ENCODE measurements at regions not wholly inside any gene's neighbourhood (a gene's known extent, or its start where the extent isn't known, plus 50 kb on each side); places are given as distances from the start of the nearest gene placed in this dataset.

DNA sequence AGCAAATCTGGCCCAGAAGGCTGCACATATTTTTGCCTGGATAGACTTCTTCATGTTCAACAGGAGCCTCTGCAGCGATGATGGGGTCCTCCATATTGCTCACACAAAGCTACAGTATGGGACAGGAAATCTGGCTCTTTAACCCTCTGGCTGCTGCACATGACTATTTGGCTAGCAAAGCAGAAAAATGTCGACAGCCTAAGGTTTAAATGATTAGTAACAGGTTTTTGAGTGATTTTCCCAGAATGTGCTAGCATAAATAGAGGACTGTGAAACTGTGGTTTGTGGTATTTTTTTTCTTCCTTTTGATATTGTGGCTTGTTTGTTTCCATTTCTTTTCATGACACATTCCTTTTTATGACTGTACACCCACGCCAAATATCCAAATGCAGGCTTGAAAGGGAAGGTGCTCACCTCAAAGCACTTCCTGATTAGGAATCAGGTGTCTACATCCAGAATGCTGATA, 120.2 kb upstream of the GK2 start:
- TF ChIP-seq, protein P1, sequence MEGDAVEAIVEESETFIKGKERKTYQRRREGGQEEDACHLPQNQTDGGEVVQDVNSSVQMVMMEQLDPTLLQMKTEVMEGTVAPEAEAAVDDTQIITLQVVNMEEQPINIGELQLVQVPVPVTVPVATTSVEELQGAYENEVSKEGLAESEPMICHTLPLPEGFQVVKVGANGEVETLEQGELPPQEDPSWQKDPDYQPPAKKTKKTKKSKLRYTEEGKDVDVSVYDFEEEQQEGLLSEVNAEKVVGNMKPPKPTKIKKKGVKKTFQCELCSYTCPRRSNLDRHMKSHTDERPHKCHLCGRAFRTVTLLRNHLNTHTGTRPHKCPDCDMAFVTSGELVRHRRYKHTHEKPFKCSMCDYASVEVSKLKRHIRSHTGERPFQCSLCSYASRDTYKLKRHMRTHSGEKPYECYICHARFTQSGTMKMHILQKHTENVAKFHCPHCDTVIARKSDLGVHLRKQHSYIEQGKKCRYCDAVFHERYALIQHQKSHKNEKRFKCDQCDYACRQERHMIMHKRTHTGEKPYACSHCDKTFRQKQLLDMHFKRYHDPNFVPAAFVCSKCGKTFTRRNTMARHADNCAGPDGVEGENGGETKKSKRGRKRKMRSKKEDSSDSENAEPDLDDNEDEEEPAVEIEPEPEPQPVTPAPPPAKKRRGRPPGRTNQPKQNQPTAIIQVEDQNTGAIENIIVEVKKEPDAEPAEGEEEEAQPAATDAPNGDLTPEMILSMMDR (IDR thresholded peaks at IDR 0.05): no peak
- TF ChIP-seq POLR2A (IDR thresholded peaks at IDR 0.05): no peak
